Panc1 (cell line): ENCODE measurements at regions not wholly inside any gene's neighbourhood (a gene's known extent, or its start where the extent isn't known, plus 50 kb on each side); places are given as distances from the start of the nearest gene placed in this dataset.

Experiments
- ATAC-seq: fragments of 200-7000 bp; cut with Tn5 transposase; 2 replicates; pipeline ENCODE4 v1.9.1; 2020; ENCODE audit warnings: mild to moderate bottlenecking, moderate library complexity
- BruUV-seq: library from RNA; stranded (reverse); fragments of 400-500 nt; replicated peaks from 2 replicates; lab custom pipeline; 2021; lab: Mats Ljungman, UMichigan
- CTCF ChIA-PET: fragments of 300-600 bp; sonication (Branson Sonifier 250); formaldehyde crosslinking; loops from one replicate; lab custom pipeline; 2022; ENCODE audit warnings: antibody characterized with exemption; lab: Charles Lee
- POLR2A ChIA-PET: fragments of 300-600 bp; sonication (Branson Sonifier 250); formaldehyde crosslinking; loops from one replicate; lab custom pipeline; 2022; ENCODE audit warnings: antibody characterized with exemption; lab: Charles Lee
- DNase-seq: peaks from one replicate; pipeline ENCODE4 v3.0.0-alpha.2; 2010; ENCODE audit warnings: low read depth, low spot score
- H3K27ac ChIP-seq: 2 replicates; pipeline ENCODE4 v1.5.1; 2011; ENCODE audit warnings: mild to moderate bottlenecking, low read length, inconsistent platforms
- H3K27me3 ChIP-seq: fragments of 200-500 bp; sonication (Bioruptor generic); 2 replicates; pipeline ENCODE4 v1.6.0; 2014; ENCODE audit warnings: low read length, inconsistent platforms; ENCODE audit not compliant: control insufficient read depth, insufficient read depth
- H3K36me3 ChIP-seq: fragments of 200-500 bp; sonication (Bioruptor generic); 2 replicates; pipeline ENCODE4 v1.5.1; 2014; ENCODE audit warnings: inconsistent platforms, mild to moderate bottlenecking, low read length, moderate library complexity; ENCODE audit not compliant: control insufficient read depth, insufficient read depth
- H3K4me1 ChIP-seq: 2 replicates; pipeline ENCODE4 v1.5.1; 2011; ENCODE audit warnings: inconsistent platforms, mild to moderate bottlenecking, low read length, moderate library complexity; ENCODE audit not compliant: control insufficient read depth, insufficient read depth
- H3K4me3 ChIP-seq, 2 experiments: 2 replicates each; pipeline ENCODE4 v1.5.1; 2011 to 2012; ENCODE audit warnings: low read depth in 2 of 2, low read length in 2 of 2, mild to moderate bottlenecking in 2 of 2, inconsistent platforms in 1 of 2, moderate library complexity in 1 of 2
- H3K9me3 ChIP-seq: fragments of 200-500 bp; sonication (Bioruptor generic); 2 replicates; pipeline ENCODE4 v1.5.1; 2014; ENCODE audit warnings: low read depth, mild to moderate bottlenecking, inconsistent platforms, low read length, moderate library complexity; ENCODE audit not compliant: control insufficient read depth, insufficient read depth
- POLR2AphosphoS5 ChIP-seq: IDR thresholded peaks from 2 replicates; pipeline ENCODE4 v1.6.1; 2012; ENCODE audit warnings: mild to moderate bottlenecking, low read depth, low read length, moderate library complexity
- SIN3A ChIP-seq: IDR thresholded peaks from 2 replicates; pipeline ENCODE4 v1.6.1; 2012; ENCODE audit warnings: low read depth, mild to moderate bottlenecking, low read length, moderate library complexity, borderline replicate concordance; ENCODE audit not compliant: insufficient read depth
- TCF7L2 ChIP-seq: IDR thresholded peaks from 2 replicates; pipeline ENCODE4 v1.6.1; 2011; ENCODE audit warnings: mild to moderate bottlenecking, low read depth, low read length, inconsistent platforms
- in situ Hi-C: cut with HindIII; loops from 2 replicates; pipeline ENCODE4 v1.10.0; 2016; ENCODE audit warnings: low sequenced_read_pairs, low pct_unique_long_range_greater_than_20kb
- intact Hi-C: fragments of 100-400 bp; cut with micrococcal nuclease; formaldehyde crosslinking; loops from one replicate; pipeline ENCODE4 v1.10.0; 2022; ENCODE audit not compliant: unreplicated experiment
- TF ChIP-seq, protein P1 (sequence below): fragments of 450-650 bp; IDR thresholded peaks from 2 replicates; pipeline ENCODE4 v1.5.1; 2017; ENCODE audit warnings: mild to moderate bottlenecking
- TF ChIP-seq, protein P2 (sequence below), 2 experiments: IDR thresholded peaks; 2 replicates each; pipeline ENCODE4 v1.6.1; 2011 to 2012; ENCODE audit warnings: low read depth in 2 of 2, control low read depth in 1 of 2, low read length in 1 of 2, mild to moderate bottlenecking in 1 of 2, moderate library complexity in 1 of 2; ENCODE audit not compliant: insufficient read depth in 1 of 2

DNA sequence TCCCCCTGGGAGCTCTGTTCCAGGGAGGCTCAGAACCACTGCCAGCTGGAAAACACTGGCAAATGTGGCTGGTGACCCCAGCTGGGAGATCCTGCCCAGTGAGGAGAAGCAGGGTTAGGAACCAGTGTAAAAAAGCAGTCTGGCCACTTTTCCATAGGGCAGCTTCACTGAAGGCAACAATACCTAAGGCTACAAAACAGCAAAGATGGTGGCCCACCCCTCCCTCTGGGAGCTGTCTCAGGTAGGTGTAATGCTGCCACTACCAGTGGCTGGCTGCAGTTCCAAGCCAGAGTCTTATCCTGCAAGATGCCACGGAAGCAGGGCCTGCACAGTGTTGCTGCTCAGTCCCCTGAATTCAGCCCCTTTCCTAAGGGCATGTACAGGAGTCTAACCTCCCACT is 50.6 kb upstream of the ANO6 start:
- TF ChIP-seq, protein P1, sequence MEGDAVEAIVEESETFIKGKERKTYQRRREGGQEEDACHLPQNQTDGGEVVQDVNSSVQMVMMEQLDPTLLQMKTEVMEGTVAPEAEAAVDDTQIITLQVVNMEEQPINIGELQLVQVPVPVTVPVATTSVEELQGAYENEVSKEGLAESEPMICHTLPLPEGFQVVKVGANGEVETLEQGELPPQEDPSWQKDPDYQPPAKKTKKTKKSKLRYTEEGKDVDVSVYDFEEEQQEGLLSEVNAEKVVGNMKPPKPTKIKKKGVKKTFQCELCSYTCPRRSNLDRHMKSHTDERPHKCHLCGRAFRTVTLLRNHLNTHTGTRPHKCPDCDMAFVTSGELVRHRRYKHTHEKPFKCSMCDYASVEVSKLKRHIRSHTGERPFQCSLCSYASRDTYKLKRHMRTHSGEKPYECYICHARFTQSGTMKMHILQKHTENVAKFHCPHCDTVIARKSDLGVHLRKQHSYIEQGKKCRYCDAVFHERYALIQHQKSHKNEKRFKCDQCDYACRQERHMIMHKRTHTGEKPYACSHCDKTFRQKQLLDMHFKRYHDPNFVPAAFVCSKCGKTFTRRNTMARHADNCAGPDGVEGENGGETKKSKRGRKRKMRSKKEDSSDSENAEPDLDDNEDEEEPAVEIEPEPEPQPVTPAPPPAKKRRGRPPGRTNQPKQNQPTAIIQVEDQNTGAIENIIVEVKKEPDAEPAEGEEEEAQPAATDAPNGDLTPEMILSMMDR = no peak
- TF ChIP-seq, protein P2, sequence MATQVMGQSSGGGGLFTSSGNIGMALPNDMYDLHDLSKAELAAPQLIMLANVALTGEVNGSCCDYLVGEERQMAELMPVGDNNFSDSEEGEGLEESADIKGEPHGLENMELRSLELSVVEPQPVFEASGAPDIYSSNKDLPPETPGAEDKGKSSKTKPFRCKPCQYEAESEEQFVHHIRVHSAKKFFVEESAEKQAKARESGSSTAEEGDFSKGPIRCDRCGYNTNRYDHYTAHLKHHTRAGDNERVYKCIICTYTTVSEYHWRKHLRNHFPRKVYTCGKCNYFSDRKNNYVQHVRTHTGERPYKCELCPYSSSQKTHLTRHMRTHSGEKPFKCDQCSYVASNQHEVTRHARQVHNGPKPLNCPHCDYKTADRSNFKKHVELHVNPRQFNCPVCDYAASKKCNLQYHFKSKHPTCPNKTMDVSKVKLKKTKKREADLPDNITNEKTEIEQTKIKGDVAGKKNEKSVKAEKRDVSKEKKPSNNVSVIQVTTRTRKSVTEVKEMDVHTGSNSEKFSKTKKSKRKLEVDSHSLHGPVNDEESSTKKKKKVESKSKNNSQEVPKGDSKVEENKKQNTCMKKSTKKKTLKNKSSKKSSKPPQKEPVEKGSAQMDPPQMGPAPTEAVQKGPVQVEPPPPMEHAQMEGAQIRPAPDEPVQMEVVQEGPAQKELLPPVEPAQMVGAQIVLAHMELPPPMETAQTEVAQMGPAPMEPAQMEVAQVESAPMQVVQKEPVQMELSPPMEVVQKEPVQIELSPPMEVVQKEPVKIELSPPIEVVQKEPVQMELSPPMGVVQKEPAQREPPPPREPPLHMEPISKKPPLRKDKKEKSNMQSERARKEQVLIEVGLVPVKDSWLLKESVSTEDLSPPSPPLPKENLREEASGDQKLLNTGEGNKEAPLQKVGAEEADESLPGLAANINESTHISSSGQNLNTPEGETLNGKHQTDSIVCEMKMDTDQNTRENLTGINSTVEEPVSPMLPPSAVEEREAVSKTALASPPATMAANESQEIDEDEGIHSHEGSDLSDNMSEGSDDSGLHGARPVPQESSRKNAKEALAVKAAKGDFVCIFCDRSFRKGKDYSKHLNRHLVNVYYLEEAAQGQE (IDR thresholded peaks at IDR 0.05; ENCODE audit: insufficient read depth in 1 of 2, low read depth in 2 of 2, low read length in 1 of 2) = no peak
- no peak for TF ChIP-seq SIN3A
- TF ChIP-seq POLR2AphosphoS5 = no peak
- no peak for TF ChIP-seq TCF7L2
- no peak overlapping the region for H3K4me3 ChIP-seq
- in situ Hi-C loops (no loop called here), intact Hi-C loops (no loop called here)
- ChIA-PET POLR2A (no interaction called here), CTCF (no interaction called here)
- no TSS peak for BruUV-seq
- DNase-seq (no peak), ATAC-seq (no peak)
- no peak overlapping the region for H3K27ac ChIP-seq
- no peaks in the 10 kb centered on the region for H3K27me3 ChIP-seq
- no peaks in the 10 kb centered on the region for H3K9me3 ChIP-seq
- H3K36me3 ChIP-seq = no peaks in the 10 kb centered on the region
- no peaks in the 10 kb centered on the region for H3K4me1 ChIP-seq

DNA sequence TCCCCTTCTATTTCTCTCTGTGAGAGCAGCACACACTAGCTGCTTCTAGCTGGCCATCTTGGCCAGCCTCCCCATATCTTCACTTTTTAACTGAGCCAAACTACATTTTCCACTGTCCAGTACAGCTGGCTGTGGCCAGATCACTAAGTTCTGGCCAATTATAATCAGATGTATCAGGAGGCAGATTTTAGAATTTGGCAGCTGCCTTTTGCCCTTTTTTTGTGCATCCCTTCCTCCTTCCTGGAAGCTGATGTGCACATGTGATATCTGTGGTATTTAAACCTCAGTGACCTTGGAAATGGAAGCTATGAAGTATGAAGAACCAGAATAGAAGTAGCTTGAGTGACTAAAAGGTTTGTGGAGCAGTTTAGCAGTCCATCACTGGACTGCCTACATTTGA is 49.8 kb upstream of the ANO6 start:
- in situ Hi-C loops (no loop called here), intact Hi-C loops (no loop called here)
- ChIA-PET POLR2A (no interaction called here), CTCF (no interaction called here)
- no peak for TF ChIP-seq SIN3A
- TF ChIP-seq TCF7L2 = no peak
- TF ChIP-seq, protein P2 (IDR thresholded peaks at IDR 0.05; ENCODE audit: insufficient read depth in 1 of 2, low read depth in 2 of 2, low read length in 1 of 2) = no peak
- TF ChIP-seq, protein P1 = no peak
- TF ChIP-seq POLR2AphosphoS5 = no peak
- H3K27ac ChIP-seq = no peak overlapping the region
- DNase-seq = no peak
- no peak overlapping the region for H3K4me3 ChIP-seq
- no TSS peak for BruUV-seq
- H3K27me3 ChIP-seq = no peaks in the 10 kb centered on the region
- H3K9me3 ChIP-seq = no peaks in the 10 kb centered on the region
- no peak for ATAC-seq
- H3K4me1 ChIP-seq = no peaks in the 10 kb centered on the region
- H3K36me3 ChIP-seq = no peaks in the 10 kb centered on the region
